ENCODE measurements at regions not wholly inside any gene's neighbourhood (a gene's known extent, or its start where the extent isn't known, plus 50 kb on each side); places are given as distances from the start of the nearest gene placed in this dataset.
"Not testable (repeated sequence)": the region's sequence is repeated elsewhere in the genome, so short reads cannot be mapped to it uniquely, and the experiment has no call there.

GRCh38 chr12:77218278-77218677, 152.9 kb upstream of the E2F7 start:
- H3K9me3 Mint-ChIP-seq, result no peaks in the 10 kb centered on the region
- no peaks in the 10 kb centered on the region for H3K36me3 Mint-ChIP-seq (ENCODE audit: low read depth)
- H3K4me3 Mint-ChIP-seq, result no peak overlapping the region
- no peak overlapping the region for H3K27ac Mint-ChIP-seq
- H3K4me1 Mint-ChIP-seq (ENCODE audit: low read depth), result no peaks in the 10 kb centered on the region
- no peaks in the 10 kb centered on the region for H3K27me3 Mint-ChIP-seq (ENCODE audit: low read depth)

GRCh38 chr12:77216136-77216535, 150.8 kb upstream of the E2F7 start:
- not testable (repeated sequence) for H3K4me1 Mint-ChIP-seq (ENCODE audit: low read depth); H3K27ac Mint-ChIP-seq

GRCh38 chr12:77214136-77214535, 148.8 kb upstream of the E2F7 start:
- no peaks in the 10 kb centered on the region for H3K4me1 Mint-ChIP-seq (ENCODE audit: low read depth)
- no peaks in the 10 kb centered on the region for H3K36me3 Mint-ChIP-seq (ENCODE audit: low read depth)
- no peak overlapping the region for H3K27ac Mint-ChIP-seq
- peaks cover 13% of the 10 kb centered on the region for H3K9me3 Mint-ChIP-seq
- H3K27me3 Mint-ChIP-seq (ENCODE audit: low read depth), result no peaks in the 10 kb centered on the region
- no peak overlapping the region for H3K4me3 Mint-ChIP-seq

More at GRCh38 chr12:77216136-77216535, 150.8 kb upstream of the E2F7 start:
- H3K4me3 Mint-ChIP-seq; H3K27me3 Mint-ChIP-seq (ENCODE audit: low read depth); H3K36me3 Mint-ChIP-seq (ENCODE audit: low read depth); H3K9me3 Mint-ChIP-seq: not testable (repeated sequence)

- Mint-ChIP-seq H3K4me1 (ENCODE audit: low read depth) (no peaks in the 10 kb centered on the region), H3K27me3 (ENCODE audit: low read depth) (no peaks in the 10 kb centered on the region), H3K4me3 (no peak overlapping the region), H3K9me3 (peaks cover 13% of the 10 kb centered on the region), H3K27ac (no peak overlapping the region), H3K36me3 (ENCODE audit: low read depth) (no peaks in the 10 kb centered on the region)
These were observed 147.9 kb upstream of the E2F7 start for GRCh38 chr12:77213319-77213718.

GRCh38 chr12:77210724-77211123, 145.4 kb upstream of the E2F7 start:
- Mint-ChIP-seq H3K36me3 (ENCODE audit: low read depth) (no peaks in the 10 kb centered on the region), H3K4me3 (no peak overlapping the region), H3K27ac (no peak overlapping the region), H3K27me3 (ENCODE audit: low read depth) (no peaks in the 10 kb centered on the region), H3K4me1 (ENCODE audit: low read depth) (no peaks in the 10 kb centered on the region), H3K9me3 (peaks cover 13% of the 10 kb centered on the region)

- no peaks in the 10 kb centered on the region for H3K4me1 Mint-ChIP-seq (ENCODE audit: low read depth)
- H3K27ac Mint-ChIP-seq, result no peak overlapping the region
- no peaks in the 10 kb centered on the region for H3K9me3 Mint-ChIP-seq
- H3K4me3 Mint-ChIP-seq, result no peak overlapping the region
- H3K36me3 Mint-ChIP-seq (ENCODE audit: low read depth), result no peaks in the 10 kb centered on the region
- no peaks in the 10 kb centered on the region for H3K27me3 Mint-ChIP-seq (ENCODE audit: low read depth)
These were observed 138.7 kb upstream of the E2F7 start for GRCh38 chr12:77204083-77204482.

GRCh38 chr12:77202457-77203060, 137.2 kb upstream of the E2F7 start:
- Mint-ChIP-seq H3K27ac (no peak overlapping the region), H3K4me3 (no peak overlapping the region), H3K9me3 (no peaks in the 10 kb centered on the region), H3K36me3 (ENCODE audit: low read depth) (no peaks in the 10 kb centered on the region), H3K4me1 (ENCODE audit: low read depth) (no peaks in the 10 kb centered on the region), H3K27me3 (ENCODE audit: low read depth) (no peaks in the 10 kb centered on the region)

GRCh38 chr12:77189901-77190416, 124.6 kb upstream of the E2F7 start:
- Mint-ChIP-seq H3K4me1 (ENCODE audit: low read depth) (no peaks in the 10 kb centered on the region), H3K4me3 (no peak overlapping the region), H3K9me3 (no peaks in the 10 kb centered on the region), H3K27me3 (ENCODE audit: low read depth) (no peaks in the 10 kb centered on the region), H3K27ac (no peak overlapping the region), H3K36me3 (ENCODE audit: low read depth) (no peaks in the 10 kb centered on the region)

- Mint-ChIP-seq H3K9me3 (no peaks in the 10 kb centered on the region), H3K27ac (no peak overlapping the region), H3K27me3 (ENCODE audit: low read depth) (no peaks in the 10 kb centered on the region), H3K36me3 (ENCODE audit: low read depth) (no peaks in the 10 kb centered on the region), H3K4me3 (no peak overlapping the region), H3K4me1 (ENCODE audit: low read depth) (no peaks in the 10 kb centered on the region)
These were observed 124.1 kb upstream of the E2F7 start for GRCh38 chr12:77189458-77189857.

- Mint-ChIP-seq H3K4me1 (ENCODE audit: low read depth) (no peaks in the 10 kb centered on the region), H3K27ac (no peak overlapping the region), H3K9me3 (peaks cover 4% of the 10 kb centered on the region), H3K27me3 (ENCODE audit: low read depth) (no peaks in the 10 kb centered on the region), H3K36me3 (ENCODE audit: low read depth) (no peaks in the 10 kb centered on the region), H3K4me3 (no peak overlapping the region)
These were observed 114.1 kb upstream of the E2F7 start for GRCh38 chr12:77179515-77179914.

GRCh38 chr12:77167801-77168200, 102.4 kb upstream of the E2F7 start:
- Mint-ChIP-seq H3K4me1 (ENCODE audit: low read depth) (no peaks in the 10 kb centered on the region), H3K27ac (no peak overlapping the region), H3K27me3 (ENCODE audit: low read depth) (no peaks in the 10 kb centered on the region), H3K4me3 (no peak overlapping the region), H3K9me3 (no peaks in the 10 kb centered on the region), H3K36me3 (ENCODE audit: low read depth) (no peaks in the 10 kb centered on the region)

GRCh38 chr12:77166696-77167095, 101.3 kb upstream of the E2F7 start:
- Mint-ChIP-seq H3K4me1 (ENCODE audit: low read depth) (no peaks in the 10 kb centered on the region), H3K27ac (no peak overlapping the region), H3K36me3 (ENCODE audit: low read depth) (no peaks in the 10 kb centered on the region), H3K4me3 (no peak overlapping the region), H3K9me3 (no peaks in the 10 kb centered on the region), H3K27me3 (ENCODE audit: low read depth) (no peaks in the 10 kb centered on the region)

GRCh38 chr12:77163074-77164038, 98.0 kb upstream of the E2F7 start:
- no peaks in the 10 kb centered on the region for H3K27me3 Mint-ChIP-seq (ENCODE audit: low read depth)
- no peaks in the 10 kb centered on the region for H3K9me3 Mint-ChIP-seq
- H3K4me1 Mint-ChIP-seq (ENCODE audit: low read depth), result no peaks in the 10 kb centered on the region
- no peak overlapping the region for H3K4me3 Mint-ChIP-seq
- no peak overlapping the region for H3K27ac Mint-ChIP-seq
- H3K36me3 Mint-ChIP-seq (ENCODE audit: low read depth), result no peaks in the 10 kb centered on the region

GRCh38 chr12:77161944-77162343, 96.6 kb upstream of the E2F7 start:
- Mint-ChIP-seq H3K4me3 (no peak overlapping the region), H3K36me3 (ENCODE audit: low read depth) (no peaks in the 10 kb centered on the region), H3K27me3 (ENCODE audit: low read depth) (no peaks in the 10 kb centered on the region), H3K27ac (no peak overlapping the region), H3K4me1 (ENCODE audit: low read depth) (no peaks in the 10 kb centered on the region), H3K9me3 (no peaks in the 10 kb centered on the region)

GRCh38 chr12:77160931-77161330, 95.6 kb upstream of the E2F7 start:
- H3K9me3 Mint-ChIP-seq, result no peaks in the 10 kb centered on the region
- no peaks in the 10 kb centered on the region for H3K4me1 Mint-ChIP-seq (ENCODE audit: low read depth)

More at GRCh38 chr12:77160931-77161330, 95.6 kb upstream of the E2F7 start:
- H3K27me3 Mint-ChIP-seq (ENCODE audit: low read depth), result no peaks in the 10 kb centered on the region
- no peak overlapping the region for H3K27ac Mint-ChIP-seq
- H3K4me3 Mint-ChIP-seq, result no peak overlapping the region
- no peaks in the 10 kb centered on the region for H3K36me3 Mint-ChIP-seq (ENCODE audit: low read depth)
